ENCODE measurements at regions not wholly inside any gene's neighbourhood (a gene's known extent, or its start where the extent isn't known, plus 50 kb on each side); places are given as distances from the start of the nearest gene placed in this dataset.
"Not testable (repeated sequence)": the region's sequence is repeated elsewhere in the genome, so short reads cannot be mapped to it uniquely, and the experiment has no call there.

- H3K4me1 Mint-ChIP-seq = peaks cover 6% of the 10 kb centered on the region
- peaks cover 3% of the 10 kb centered on the region for H3K36me3 Mint-ChIP-seq
- H3K4me3 Mint-ChIP-seq = no peak overlapping the region
- ATAC-seq (ENCODE audit: low read depth) (no peak), DNase-seq (no peak)
- no peaks in the 10 kb centered on the region for H3K27me3 Mint-ChIP-seq
- H3K27ac Mint-ChIP-seq = no peak overlapping the region
- H3K9me3 Mint-ChIP-seq = peaks cover 7% of the 10 kb centered on the region
- POLR2A ChIA-PET = no interaction called here
Measured at GRCh38 chr2:176926453-176926852, 286.1 kb upstream of the HNRNPA3 start.

- H3K27me3 Mint-ChIP-seq; ATAC-seq (ENCODE audit: low read depth); H3K9me3 Mint-ChIP-seq; DNase-seq; H3K36me3 Mint-ChIP-seq; H3K27ac Mint-ChIP-seq; POLR2A ChIA-PET; H3K4me3 Mint-ChIP-seq: not testable (repeated sequence)
- H3K4me1 Mint-ChIP-seq = peaks cover 15% of the 10 kb centered on the region
Measured at GRCh38 chr2:176929387-176929786, 283.2 kb upstream of the HNRNPA3 start.

DNA sequence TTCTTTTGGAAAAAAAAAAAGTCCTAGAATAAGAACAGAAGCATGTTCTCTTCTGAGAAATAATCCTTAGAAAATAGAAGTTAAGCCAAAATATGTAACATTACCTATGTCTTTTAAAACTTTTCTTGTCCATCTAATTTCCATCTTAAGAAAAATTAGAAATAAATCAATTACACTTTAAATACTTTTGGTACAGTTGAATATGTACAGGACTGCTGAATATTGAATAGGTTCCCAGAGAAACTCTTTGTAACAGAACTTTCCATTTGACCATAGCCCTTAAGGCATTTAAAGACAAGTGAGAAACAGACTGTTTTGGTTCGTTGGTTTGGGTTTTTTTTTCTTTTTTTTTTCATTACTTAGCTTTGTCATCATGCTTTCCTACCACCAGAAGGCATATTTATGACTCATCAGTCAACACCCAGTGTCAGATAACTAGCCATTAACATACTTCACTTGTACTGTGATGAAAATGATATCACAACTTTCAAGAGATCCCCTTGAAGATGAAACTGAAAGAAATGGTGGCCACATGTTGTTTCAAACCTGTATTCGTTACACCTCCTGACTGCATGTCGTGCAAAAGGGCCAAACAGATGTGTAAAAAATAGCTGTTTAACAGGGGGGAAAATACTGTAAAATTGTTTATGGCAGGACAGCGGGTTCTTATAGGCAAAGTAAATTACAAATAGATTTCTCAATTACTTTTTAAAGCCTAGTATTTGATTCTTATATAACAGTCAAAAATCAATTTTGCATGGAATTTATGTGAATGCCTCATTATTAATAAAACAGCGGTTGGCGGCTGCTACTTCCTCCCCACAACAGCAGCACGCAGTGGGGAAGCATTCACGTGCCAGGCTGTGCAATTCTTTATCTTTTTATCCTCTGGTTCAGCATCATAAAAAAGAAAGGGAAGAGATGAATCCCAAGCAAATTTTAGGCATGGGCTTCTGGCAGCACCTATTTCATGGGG is 280.7 kb upstream of the HNRNPA3 start:
- H3K27ac Mint-ChIP-seq = peak overlapping the region; percentile 87
- no peaks in the 10 kb centered on the region for H3K27me3 Mint-ChIP-seq
- peaks cover 17% of the 10 kb centered on the region for H3K4me1 Mint-ChIP-seq
- DNase-seq (no peak), ATAC-seq (ENCODE audit: low read depth) (peak; percentile 96)
- H3K9me3 Mint-ChIP-seq = peaks cover 6% of the 10 kb centered on the region
- H3K4me3 Mint-ChIP-seq = peak overlapping the region; percentile 54
- H3K36me3 Mint-ChIP-seq = peaks cover 7% of the 10 kb centered on the region
- POLR2A ChIA-PET = interaction anchor here (1.2 kb wide), 1 partner anchor 217 kb away, joined by 3 read pairs; no protein-coding TSS in a partner anchor

DNA sequence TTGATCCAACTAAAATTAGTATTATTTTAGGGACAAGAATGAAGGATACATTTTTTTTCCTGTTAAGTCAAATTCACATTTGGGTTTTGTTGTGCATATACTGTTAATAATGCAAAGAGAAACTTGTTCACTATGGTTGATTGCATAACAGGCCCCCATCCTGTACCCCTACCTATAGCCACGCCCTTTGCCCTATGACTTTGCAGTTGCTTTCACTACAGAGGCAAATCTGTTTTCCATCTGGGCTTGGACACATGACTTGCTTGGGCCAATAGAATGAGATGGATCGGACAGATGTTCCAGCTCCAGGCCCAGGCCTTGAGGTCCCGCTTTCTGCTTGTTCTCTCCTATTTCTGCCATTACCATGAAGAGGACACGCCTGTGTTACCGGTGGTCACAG is 278.5 kb upstream of the HNRNPA3 start:
- ATAC-seq (ENCODE audit: low read depth) = no peak
- no peak overlapping the region for H3K27ac Mint-ChIP-seq
- peaks cover 9% of the 10 kb centered on the region for H3K36me3 Mint-ChIP-seq
- H3K4me3 Mint-ChIP-seq = no peak overlapping the region
- H3K27me3 Mint-ChIP-seq = no peaks in the 10 kb centered on the region
- POLR2A ChIA-PET = no interaction called here
- H3K9me3 Mint-ChIP-seq = peaks cover 6% of the 10 kb centered on the region
- no peak for DNase-seq
- H3K4me1 Mint-ChIP-seq = peaks cover 26% of the 10 kb centered on the region

DNA sequence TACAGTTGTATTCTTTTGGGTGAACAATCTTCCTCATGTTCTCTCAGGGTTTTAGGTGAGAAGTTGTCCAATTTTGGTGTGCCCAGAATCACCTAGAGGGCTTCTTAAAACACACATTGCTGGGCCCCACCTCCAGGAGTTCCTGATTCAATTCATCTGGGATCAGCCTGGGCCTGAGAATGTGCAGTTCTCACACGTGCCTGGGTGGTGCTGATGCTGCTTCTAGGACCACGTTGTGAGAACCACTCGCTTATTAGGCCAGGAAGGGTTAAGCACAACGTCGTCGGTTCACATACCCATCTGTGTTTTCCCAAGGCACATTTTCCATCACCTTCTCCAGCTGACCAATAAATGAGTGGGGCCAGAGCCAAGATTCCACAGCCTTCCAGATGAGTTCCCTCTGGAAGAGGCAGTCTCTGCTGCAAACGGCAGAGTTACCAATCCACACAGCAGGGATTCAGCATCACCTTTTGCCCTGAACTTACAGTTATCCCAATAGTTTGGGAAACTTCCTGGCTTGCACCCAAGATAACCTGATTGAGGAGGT is 277.7 kb upstream of the HNRNPA3 start:
- H3K27me3 Mint-ChIP-seq = no peaks in the 10 kb centered on the region
- peaks cover 9% of the 10 kb centered on the region for H3K36me3 Mint-ChIP-seq
- DNase-seq = no peak
- H3K4me3 Mint-ChIP-seq = no peak overlapping the region
- POLR2A ChIA-PET = no interaction called here
- H3K9me3 Mint-ChIP-seq = peaks cover 3% of the 10 kb centered on the region
- ATAC-seq (ENCODE audit: low read depth) = no peak
- H3K27ac Mint-ChIP-seq = no peak overlapping the region
- H3K4me1 Mint-ChIP-seq = peaks cover 26% of the 10 kb centered on the region

GRCh38 chr2:176935543-176936102 is 277.0 kb upstream of the HNRNPA3 start:
- POLR2A ChIA-PET = no interaction called here
- peaks cover 29% of the 10 kb centered on the region for H3K4me1 Mint-ChIP-seq
- H3K27me3 Mint-ChIP-seq = no peaks in the 10 kb centered on the region
- no peak overlapping the region for H3K4me3 Mint-ChIP-seq
- DNase-seq (no peak), ATAC-seq (ENCODE audit: low read depth) (no peak)
- H3K9me3 Mint-ChIP-seq = peaks cover 3% of the 10 kb centered on the region
- H3K36me3 Mint-ChIP-seq = peaks cover 9% of the 10 kb centered on the region
- no peak overlapping the region for H3K27ac Mint-ChIP-seq

GRCh38 chr2:176936410-176936809 is 276.2 kb upstream of the HNRNPA3 start:
- H3K9me3 Mint-ChIP-seq = peaks cover 3% of the 10 kb centered on the region
- ATAC-seq (ENCODE audit: low read depth) (no peak), DNase-seq (no peak)
- no peaks in the 10 kb centered on the region for H3K27me3 Mint-ChIP-seq
- POLR2A ChIA-PET = no interaction called here
- peaks cover 29% of the 10 kb centered on the region for H3K4me1 Mint-ChIP-seq
- H3K36me3 Mint-ChIP-seq = peaks cover 7% of the 10 kb centered on the region
- no peak overlapping the region for H3K4me3 Mint-ChIP-seq
- no peak overlapping the region for H3K27ac Mint-ChIP-seq

GRCh38 chr2:176944998-176945397 is 267.6 kb upstream of the HNRNPA3 start:
- no peak for DNase-seq
- Mint-ChIP-seq H3K9me3 (no peaks in the 10 kb centered on the region), H3K27ac (no peak overlapping the region), H3K27me3 (no peaks in the 10 kb centered on the region), H3K4me1 (peaks cover 9% of the 10 kb centered on the region), H3K4me3 (no peak overlapping the region), H3K36me3 (peaks cover 1% of the 10 kb centered on the region)
- POLR2A ChIA-PET = no interaction called here
- ATAC-seq (ENCODE audit: low read depth) = no peak

GRCh38 chr2:176947754-176948153 is 264.8 kb upstream of the HNRNPA3 start:
- peaks cover 5% of the 10 kb centered on the region for H3K9me3 Mint-ChIP-seq
- POLR2A ChIA-PET = no interaction called here
- H3K27ac Mint-ChIP-seq = no peak overlapping the region
- H3K27me3 Mint-ChIP-seq = no peaks in the 10 kb centered on the region
- DNase-seq (no peak), ATAC-seq (ENCODE audit: low read depth) (no peak)
- no peaks in the 10 kb centered on the region for H3K4me1 Mint-ChIP-seq
- no peak overlapping the region for H3K4me3 Mint-ChIP-seq
- peaks cover 2% of the 10 kb centered on the region for H3K36me3 Mint-ChIP-seq

- DNase-seq; H3K4me3 Mint-ChIP-seq; H3K27me3 Mint-ChIP-seq; H3K4me1 Mint-ChIP-seq; H3K9me3 Mint-ChIP-seq; ATAC-seq (ENCODE audit: low read depth); POLR2A ChIA-PET; H3K27ac Mint-ChIP-seq; H3K36me3 Mint-ChIP-seq: not testable (repeated sequence)
Measured at GRCh38 chr2:176951218-176951617, 261.4 kb upstream of the HNRNPA3 start.

DNA sequence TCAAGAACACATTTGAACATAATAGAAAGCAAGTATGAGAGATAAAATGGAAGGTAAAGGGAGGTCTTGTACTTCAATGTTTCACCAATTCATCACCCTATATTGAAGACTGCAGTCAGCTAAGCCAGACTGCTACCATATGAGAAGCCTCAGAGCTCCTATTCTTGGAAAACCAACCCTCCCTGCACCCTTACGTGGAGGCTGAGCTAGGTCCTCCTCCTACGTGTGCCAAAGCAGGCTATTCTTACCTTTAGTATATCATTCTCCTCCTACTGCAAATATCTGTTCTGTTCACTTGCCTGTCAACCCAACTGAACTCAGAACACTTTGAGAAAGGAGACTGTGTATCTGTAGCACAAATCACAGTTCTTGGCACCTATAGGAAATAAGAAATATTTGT is 255.8 kb upstream of the HNRNPA3 start:
- no peak overlapping the region for H3K27ac Mint-ChIP-seq
- DNase-seq (no peak), ATAC-seq (ENCODE audit: low read depth) (no peak)
- H3K4me1 Mint-ChIP-seq = peaks cover 1% of the 10 kb centered on the region
- no peak overlapping the region for H3K4me3 Mint-ChIP-seq
- POLR2A ChIA-PET = no interaction called here
- H3K27me3 Mint-ChIP-seq = peaks cover 7% of the 10 kb centered on the region
- no peaks in the 10 kb centered on the region for H3K9me3 Mint-ChIP-seq
- H3K36me3 Mint-ChIP-seq = no peaks in the 10 kb centered on the region

- POLR2A ChIA-PET = no interaction called here
- Mint-ChIP-seq H3K36me3 (no peaks in the 10 kb centered on the region), H3K9me3 (no peaks in the 10 kb centered on the region), H3K4me3 (no peak overlapping the region), H3K27me3 (peaks cover 24% of the 10 kb centered on the region), H3K27ac (no peak overlapping the region), H3K4me1 (peaks cover 1% of the 10 kb centered on the region)
- DNase-seq = no peak
- ATAC-seq (ENCODE audit: low read depth) = no peak
Measured at GRCh38 chr2:176959614-176960013, 253.0 kb upstream of the HNRNPA3 start.

GRCh38 chr2:176960061-176960460 is 252.5 kb upstream of the HNRNPA3 start:
- H3K36me3 Mint-ChIP-seq = no peaks in the 10 kb centered on the region
- ATAC-seq (ENCODE audit: low read depth) = no peak
- no peak overlapping the region for H3K27ac Mint-ChIP-seq
- H3K4me1 Mint-ChIP-seq = peaks cover 1% of the 10 kb centered on the region
- DNase-seq = no peak
- peaks cover 26% of the 10 kb centered on the region for H3K27me3 Mint-ChIP-seq
- POLR2A ChIA-PET = no interaction called here
- no peak overlapping the region for H3K4me3 Mint-ChIP-seq
- no peaks in the 10 kb centered on the region for H3K9me3 Mint-ChIP-seq

Measured in activated naive CD8-positive, alpha-beta T cell treated with anti-CD3 and anti-CD28 coated beads, Interleukin-2, amount 10 ng/mL, durations not matched to agents 7 days and 5 days (primary cell).